GM12874 (cell line): ENCODE measurements at regions not wholly inside any gene's neighbourhood (a gene's known extent, or its start where the extent isn't known, plus 50 kb on each side); places are given as distances from the start of the nearest gene placed in this dataset.

Experiments used
- CTCF ChIP-seq: IDR thresholded peaks from 2 replicates; pipeline ENCODE4 v1.5.1; 2011; ENCODE audit warnings: low read depth, mild to moderate bottlenecking, control low read depth, low read length, moderate library complexity; ENCODE audit not compliant: insufficient read depth

- TF ChIP-seq CTCF: no peak
These were observed 148.0 kb upstream of the C1orf174 start for GRCh38 chr1:4048076-4048475.

GRCh38 chr1:4048921-4049320 lies 148.8 kb upstream of the C1orf174 start:
- no peak for TF ChIP-seq CTCF

- TF ChIP-seq CTCF: no peak
These were observed 150.9 kb upstream of the C1orf174 start for GRCh38 chr1:4050998-4051397.

GRCh38 chr1:4052657-4053056 lies 152.6 kb upstream of the C1orf174 start:
- TF ChIP-seq CTCF: no peak

GRCh38 chr1:4053160-4053748 lies 153.2 kb upstream of the C1orf174 start:
- no peak for TF ChIP-seq CTCF

- TF ChIP-seq CTCF: no peak
These were observed 153.7 kb upstream of the C1orf174 start for GRCh38 chr1:4053774-4054173.

GRCh38 chr1:4055294-4055967 lies 155.4 kb upstream of the C1orf174 start:
- TF ChIP-seq CTCF: no peak
